ENCODE measurements at regions not wholly inside any gene's neighbourhood (a gene's known extent, or its start where the extent isn't known, plus 50 kb on each side); places are given as distances from the start of the nearest gene placed in this dataset.

DNA sequence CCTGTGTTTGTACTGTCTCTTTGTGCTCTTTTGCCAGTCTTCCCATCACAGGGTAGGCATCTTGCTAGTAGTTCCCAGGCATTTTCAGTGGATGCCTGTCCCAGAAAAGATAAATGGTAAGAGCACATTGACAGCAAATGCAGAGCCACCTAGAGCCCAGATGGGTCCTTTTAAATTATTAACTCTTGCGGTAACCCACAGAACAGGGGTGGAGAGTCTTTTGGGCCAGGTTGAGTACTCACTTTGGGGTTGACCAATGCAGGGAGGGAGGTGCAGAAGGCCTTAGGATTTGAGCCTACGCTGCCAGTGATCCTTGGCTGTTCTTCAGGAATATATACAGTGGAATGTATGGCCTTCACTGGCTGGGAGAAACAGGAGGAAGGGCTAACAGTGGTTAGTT is 173.8 kb downstream of the MSN start:
- Histone ChIP-seq H3K4me1 (ENCODE audit: control insufficient read depth, extremely low read depth, insufficient read depth, low read length) (no peaks in the 10 kb centered on the region), H3K79me2 (ENCODE audit: control insufficient read depth, insufficient read depth, low read length) (no peaks in the 10 kb centered on the region), H2AFZ (ENCODE audit: low read depth, low read length) (no peak overlapping the region), H3K27ac (ENCODE audit: insufficient read depth, low read depth, low read length) (no peak overlapping the region), H3K4me3 (replicated peaks in 1 of 3; ENCODE audit: insufficient read depth in 1 of 3, low read depth in 1 of 3, low read length in 3 of 3) (no peak overlapping the region), H4K20me1 (replicated peaks; ENCODE audit: control insufficient read depth, extremely low read depth, insufficient read depth, low read length) (no peaks in the 10 kb centered on the region), H3K36me3 (ENCODE audit: control insufficient read depth in 2 of 2, extremely low read depth in 1 of 2, insufficient read depth in 2 of 2, low read length in 2 of 2) (no peaks in the 10 kb centered on the region), H3K9me1 (replicated peaks; ENCODE audit: control insufficient read depth, extremely low read depth, insufficient read depth, low read length) (no peaks in the 10 kb centered on the region), H3K27me3 (ENCODE audit: control insufficient read depth in 2 of 2, insufficient read depth in 2 of 2, low read length in 2 of 2) (no peaks in the 10 kb centered on the region), H3K9ac (replicated peaks; ENCODE audit: extremely low read depth, insufficient read depth, low read length) (no peak overlapping the region), H3K4me2 (ENCODE audit: insufficient read depth, low read length) (no peak overlapping the region), H3K9me3 (replicated peaks; ENCODE audit: control insufficient read depth, insufficient read depth, low read length) (no peaks in the 10 kb centered on the region)
- CTCF ChIA-PET = no interaction called here
- intact Hi-C loops (cut with micrococcal nuclease) = no loop called here
- dilution Hi-C loops (cut with MboI; ENCODE audit: extremely low pct_ligation_motif_present, low sequenced_read_pairs) = no loop called here
- POLR2A ChIA-PET = no interaction called here
- BruUV-seq (replicated peaks) = no TSS peak
- DNase-seq (ENCODE audit: low read depth, low spot score) (no peak), FAIRE-seq (no peak)
- TF ChIP-seq JUN (IDR thresholded peaks at IDR 0.05; ENCODE audit: borderline replicate concordance, insufficient read depth, insufficient read length, low read depth) (no peak), FOS (IDR thresholded peaks at IDR 0.05; ENCODE audit: borderline replicate concordance, insufficient read depth, low read length) (no peak), POLR2AphosphoS5 (IDR thresholded peaks at IDR 0.05; ENCODE audit: insufficient read depth, low read depth, low read length) (no peak), MYC (IDR thresholded peaks at IDR 0.05; ENCODE audit: low read depth, low read length) (no peak), GATA2 (IDR thresholded peaks at IDR 0.05; ENCODE audit: insufficient read depth, insufficient read length, low read depth, low read length) (no peak), EZH2 (IDR thresholded peaks at IDR 0.05; ENCODE audit: borderline replicate concordance, low read depth, low read length, severe bottlenecking) (no peak), POLR2A (IDR thresholded peaks at IDR 0.05; ENCODE audit: low read depth, low read length) (no peak)
- TF ChIP-seq, protein P1, sequence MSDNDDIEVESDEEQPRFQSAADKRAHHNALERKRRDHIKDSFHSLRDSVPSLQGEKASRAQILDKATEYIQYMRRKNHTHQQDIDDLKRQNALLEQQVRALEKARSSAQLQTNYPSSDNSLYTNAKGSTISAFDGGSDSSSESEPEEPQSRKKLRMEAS (IDR thresholded peaks at IDR 0.05; ENCODE audit: insufficient read depth, insufficient read length) = no peak
- TF ChIP-seq, protein P2, sequence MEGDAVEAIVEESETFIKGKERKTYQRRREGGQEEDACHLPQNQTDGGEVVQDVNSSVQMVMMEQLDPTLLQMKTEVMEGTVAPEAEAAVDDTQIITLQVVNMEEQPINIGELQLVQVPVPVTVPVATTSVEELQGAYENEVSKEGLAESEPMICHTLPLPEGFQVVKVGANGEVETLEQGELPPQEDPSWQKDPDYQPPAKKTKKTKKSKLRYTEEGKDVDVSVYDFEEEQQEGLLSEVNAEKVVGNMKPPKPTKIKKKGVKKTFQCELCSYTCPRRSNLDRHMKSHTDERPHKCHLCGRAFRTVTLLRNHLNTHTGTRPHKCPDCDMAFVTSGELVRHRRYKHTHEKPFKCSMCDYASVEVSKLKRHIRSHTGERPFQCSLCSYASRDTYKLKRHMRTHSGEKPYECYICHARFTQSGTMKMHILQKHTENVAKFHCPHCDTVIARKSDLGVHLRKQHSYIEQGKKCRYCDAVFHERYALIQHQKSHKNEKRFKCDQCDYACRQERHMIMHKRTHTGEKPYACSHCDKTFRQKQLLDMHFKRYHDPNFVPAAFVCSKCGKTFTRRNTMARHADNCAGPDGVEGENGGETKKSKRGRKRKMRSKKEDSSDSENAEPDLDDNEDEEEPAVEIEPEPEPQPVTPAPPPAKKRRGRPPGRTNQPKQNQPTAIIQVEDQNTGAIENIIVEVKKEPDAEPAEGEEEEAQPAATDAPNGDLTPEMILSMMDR (IDR thresholded peaks at IDR 0.05; ENCODE audit: extremely low read depth in 1 of 2, insufficient read depth in 1 of 2, low read depth in 1 of 2, low read length in 2 of 2) = no peak
